Adrenal gland (tissue), 9 donors: ENCODE measurements at regions not wholly inside any gene's neighbourhood (a gene's known extent, or its start where the extent isn't known, plus 50 kb on each side); places are given as distances from the start of the nearest gene placed in this dataset.

Experiments
- DNase-seq, 7 donors: peaks; one replicate each; pipeline ENCODE4 v3.0.0-alpha.2; 2019 to 2020
- H3K27ac ChIP-seq, 5 donors: fragments of 200-600 bp; sonication (generic) in 4 of 5; 1 replicate in 3 of 5; 2 replicates in 2 of 5; pipeline versions ENCODE4 v1.5.1 to v1.8.0; 2016 to 2020; ENCODE audit warnings: mild to moderate bottlenecking in 1 of 5
- H3K27me3 ChIP-seq: fragments of 200-600 bp; 2 replicates; pipeline ENCODE4 v1.8.0; 2021
- H3K36me3 ChIP-seq, 2 donors: fragments of 200-600 bp; replicated peaks in 1 of 2; 1 replicate in 1 of 2; 2 replicates in 1 of 2; pipeline versions ENCODE4 v1.5.1 to v1.8.0; 2018 to 2022
- H3K4me1 ChIP-seq, 2 donors: fragments of 200-600 bp; replicated peaks in 1 of 2; 1 replicate in 1 of 2; 2 replicates in 1 of 2; pipeline versions ENCODE4 v1.5.1 to v1.8.0; 2018 to 2021
- H3K4me3 ChIP-seq, 4 donors: fragments of 200-600 bp; sonication (generic) in 3 of 4; one replicate each; pipeline ENCODE4 v1.5.1; 2016 to 2018
- H3K9me3 ChIP-seq, 3 donors: fragments of 200-600 bp; sonication (generic) in 1 of 3; replicated peaks in 1 of 3; 1 replicate in 2 of 3; 2 replicates in 1 of 3; pipeline versions ENCODE4 v1.5.1 to v1.8.0; 2016 to 2021
- POLR2A ChIP-seq, 2 donors: fragments of 450-650 bp; IDR thresholded peaks; one replicate each; pipeline ENCODE4 v1.6.1; 2017; ENCODE audit warnings: antibody characterized with exemption in 2 of 2, mild to moderate bottlenecking in 2 of 2, moderate library complexity in 1 of 2
- WGBS, 4 donors: extraction: QIAGEN DNeasy Blood & Tissue Kit in 2 of 4; methylation state at CpG; one replicate each; pipeline versions ENCODE4 v1.1.5 to v1.1.7; 2013 to 2017; 5-methylcytosine and 5-hydroxymethylcytosine counted together
- intact Hi-C, 2 donors: fragments of 100-400 bp; cut with DNase I; formaldehyde crosslinking; loops; one replicate each; pipeline versions ENCODE4 v1.14.1 to v1.15.0; 2022 to 2023
- TF ChIP-seq, protein P1 (sequence below), 6 experiments: fragments of 450-650 bp in 4 of 6; fragments of 200-600 bp in 2 of 6; sonication (generic) in 1 of 6; IDR thresholded peaks; 1 replicate in 5 of 6; 2 replicates in 1 of 6; pipeline versions ENCODE4 v1.5.1 to v1.8.0; 2016 to 2021; ENCODE audit warnings: antibody characterized with exemption in 6 of 6, mild to moderate bottlenecking in 2 of 6, moderate library complexity in 1 of 6
- donor health status: healthy with polysubstance abuse.
- donor health status: Bipolar disorder and iron deficiency.
- donor health status: DM: yes; HTN: yes; CAD: no.
- donor health status: DM: no; HTN: no; CAD: no.
- donor health status: DM: no; HTN: no; CAD: no.

DNA sequence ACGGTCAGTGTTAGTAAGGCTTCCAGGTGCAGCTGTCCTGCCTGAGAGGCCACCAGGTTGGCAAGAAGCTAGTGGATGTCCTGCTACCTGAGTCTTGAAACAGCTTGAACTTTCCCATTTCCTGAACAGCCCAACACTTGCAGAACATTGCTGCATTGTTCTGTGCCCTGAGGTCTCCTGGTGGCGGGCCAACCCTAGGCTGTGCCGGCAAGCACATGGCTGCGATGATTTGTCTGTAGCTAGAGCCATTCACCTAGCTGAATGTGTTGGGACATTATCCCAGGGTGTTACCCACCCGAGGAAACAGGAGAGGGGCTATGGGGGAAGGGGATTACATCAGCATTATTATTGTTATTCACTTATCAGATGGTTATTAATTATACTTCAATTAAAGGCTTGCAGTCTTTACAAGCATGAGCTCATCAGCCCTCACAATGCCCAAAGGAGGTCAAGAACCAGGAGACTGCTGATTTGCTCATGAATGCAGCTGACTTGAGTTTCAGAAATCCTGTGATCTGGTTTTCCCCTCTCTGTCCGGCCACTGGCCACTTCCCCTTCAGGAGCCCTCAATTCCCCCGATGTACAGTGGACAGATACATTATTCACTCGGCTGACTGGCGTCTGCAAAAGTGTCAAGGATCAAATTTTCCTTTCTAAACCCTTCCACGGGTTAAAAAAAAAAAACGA is 187.6 kb upstream of the TSC22D1 start:
- Histone ChIP-seq H3K36me3 (no peaks in the 10 kb centered on the region), H3K4me3 (no peak overlapping the region), H3K27me3 (no peaks in the 10 kb centered on the region), H3K27ac (peak overlapping the region in 1 of 5 donors; percentile 26), H3K4me1 (peaks cover 0 to 16% of the 10 kb centered on the region in 2 donors), H3K9me3 (no peaks in the 10 kb centered on the region)
- intact Hi-C loops = no loop called here
- peak in 4 of 7 donors; percentile 23 to 29 (median 27) for DNase-seq
- 48 to 59% (median 55%) methylated on average over 8 to 11 of the region's 11 CpGs for WGBS, 4 donors
- TF ChIP-seq, protein P1, sequence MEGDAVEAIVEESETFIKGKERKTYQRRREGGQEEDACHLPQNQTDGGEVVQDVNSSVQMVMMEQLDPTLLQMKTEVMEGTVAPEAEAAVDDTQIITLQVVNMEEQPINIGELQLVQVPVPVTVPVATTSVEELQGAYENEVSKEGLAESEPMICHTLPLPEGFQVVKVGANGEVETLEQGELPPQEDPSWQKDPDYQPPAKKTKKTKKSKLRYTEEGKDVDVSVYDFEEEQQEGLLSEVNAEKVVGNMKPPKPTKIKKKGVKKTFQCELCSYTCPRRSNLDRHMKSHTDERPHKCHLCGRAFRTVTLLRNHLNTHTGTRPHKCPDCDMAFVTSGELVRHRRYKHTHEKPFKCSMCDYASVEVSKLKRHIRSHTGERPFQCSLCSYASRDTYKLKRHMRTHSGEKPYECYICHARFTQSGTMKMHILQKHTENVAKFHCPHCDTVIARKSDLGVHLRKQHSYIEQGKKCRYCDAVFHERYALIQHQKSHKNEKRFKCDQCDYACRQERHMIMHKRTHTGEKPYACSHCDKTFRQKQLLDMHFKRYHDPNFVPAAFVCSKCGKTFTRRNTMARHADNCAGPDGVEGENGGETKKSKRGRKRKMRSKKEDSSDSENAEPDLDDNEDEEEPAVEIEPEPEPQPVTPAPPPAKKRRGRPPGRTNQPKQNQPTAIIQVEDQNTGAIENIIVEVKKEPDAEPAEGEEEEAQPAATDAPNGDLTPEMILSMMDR (IDR thresholded peaks at IDR 0.05) = no peak
- TF ChIP-seq POLR2A (IDR thresholded peaks at IDR 0.05) = no peak

DNA sequence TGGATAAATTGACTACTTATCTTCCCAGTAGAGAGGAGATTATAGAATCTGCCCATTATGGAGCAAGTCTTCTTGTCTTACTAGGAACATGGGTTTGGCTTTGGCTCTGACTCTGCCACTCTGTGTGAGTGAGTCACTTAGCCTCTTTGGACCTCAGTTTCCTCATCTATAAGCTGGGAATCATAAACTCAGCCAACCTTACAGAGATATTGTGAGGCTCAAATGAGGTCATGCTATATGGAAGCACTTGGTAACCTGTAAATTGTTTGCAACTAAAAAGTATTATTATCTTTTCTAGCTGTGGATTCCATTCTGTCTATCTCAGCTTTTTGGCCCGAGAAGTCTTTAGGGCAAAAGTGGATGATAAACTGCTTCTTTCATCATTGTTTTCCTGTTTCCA is 186.8 kb upstream of the TSC22D1 start:
- no peak for DNase-seq
- Histone ChIP-seq H3K4me1 (peaks cover 0 to 16% of the 10 kb centered on the region in 2 donors), H3K9me3 (no peaks in the 10 kb centered on the region), H3K27me3 (no peaks in the 10 kb centered on the region), H3K4me3 (no peak overlapping the region), H3K27ac (no peak overlapping the region), H3K36me3 (no peaks in the 10 kb centered on the region)
- TF ChIP-seq POLR2A (IDR thresholded peaks at IDR 0.05) = no peak
- TF ChIP-seq, protein P1 (IDR thresholded peaks at IDR 0.05) = no peak
- intact Hi-C loops = no loop called here
- WGBS, 4 donors = 79 to 89% (median 87%) methylated on average over 1 of the region's 1 CpG

DNA sequence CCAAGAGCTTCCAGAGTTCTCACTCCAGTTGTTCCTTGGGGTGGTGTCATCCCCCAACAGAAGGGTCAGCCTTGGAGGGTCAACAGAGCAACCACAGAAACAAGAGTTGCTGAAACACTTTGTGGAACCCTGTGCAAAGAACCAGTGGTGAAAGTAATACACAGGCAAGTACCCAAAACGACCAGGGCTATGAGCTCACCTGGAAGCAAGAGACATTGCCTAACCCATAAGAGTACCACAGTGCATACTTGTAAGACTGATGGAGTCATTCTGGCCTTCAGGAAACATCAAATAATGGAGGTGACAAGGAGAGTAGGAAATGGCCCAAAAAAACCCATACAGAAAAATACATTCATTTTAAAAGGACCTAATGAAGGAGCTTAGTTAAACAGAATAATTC is 184.3 kb upstream of the TSC22D1 start:
- TF ChIP-seq, protein P1 (IDR thresholded peaks at IDR 0.05) = no peak
- no peak for TF ChIP-seq POLR2A (IDR thresholded peaks at IDR 0.05)
- no peak overlapping the region for H3K27ac ChIP-seq
- H3K4me3 ChIP-seq = no peak overlapping the region
- DNase-seq = no peak
- 81 to 92% (median 90%) methylated on average over 1 of the region's 1 CpG for WGBS, 4 donors
- peaks cover 11 to 27% of the 10 kb centered on the region in 2 donors for H3K4me1 ChIP-seq
- H3K9me3 ChIP-seq = no peaks in the 10 kb centered on the region
- H3K27me3 ChIP-seq = no peaks in the 10 kb centered on the region
- H3K36me3 ChIP-seq = no peaks in the 10 kb centered on the region
- intact Hi-C loops = no loop called here

DNA sequence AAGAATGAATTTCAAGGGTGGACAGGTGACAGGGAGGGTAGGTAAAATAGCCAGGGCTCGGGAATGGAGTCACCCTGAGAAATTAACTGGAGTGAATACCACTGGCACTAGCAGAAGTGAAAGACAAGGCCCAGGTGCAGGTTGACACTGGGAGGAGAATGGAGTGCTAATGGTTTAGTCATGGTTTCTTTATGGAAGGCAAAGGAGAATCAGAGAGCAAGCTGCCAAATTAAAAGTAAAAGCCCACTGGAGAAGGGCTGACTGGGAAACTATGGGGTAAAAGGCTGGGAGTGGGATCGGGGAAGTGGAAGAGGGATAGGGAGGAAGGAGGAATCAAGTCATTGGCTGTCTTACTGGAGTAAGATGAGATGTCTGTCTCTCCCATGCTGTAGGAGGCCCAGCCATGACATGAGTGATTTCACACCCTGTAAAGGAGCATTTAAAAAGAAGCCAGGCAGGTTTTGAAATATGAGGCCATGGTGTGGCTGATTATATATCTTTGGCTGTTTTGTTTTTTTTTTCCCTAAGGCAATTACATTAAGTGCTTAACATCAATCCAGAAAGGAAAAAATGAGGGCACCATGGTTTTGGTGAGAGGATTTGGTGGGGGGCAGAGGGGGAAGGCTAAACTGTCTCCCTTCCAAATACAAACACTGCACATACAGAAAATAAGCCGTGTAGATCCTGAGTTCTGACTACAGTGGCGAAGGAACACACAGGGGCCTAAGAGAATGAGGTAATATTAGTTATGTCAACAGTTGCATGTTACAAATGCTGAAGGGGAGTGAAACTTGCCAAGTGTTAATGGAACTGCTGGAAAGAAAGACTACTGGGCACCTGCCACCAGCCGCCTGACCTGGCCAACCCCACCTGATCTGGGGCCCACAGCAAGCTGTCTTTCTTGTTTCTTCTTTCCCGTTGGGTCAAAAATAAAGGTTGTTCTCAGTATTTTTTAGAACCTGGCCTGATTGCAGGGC is 183.5 kb upstream of the TSC22D1 start:
- no peaks in the 10 kb centered on the region for H3K36me3 ChIP-seq
- H3K4me1 ChIP-seq = peaks cover 11 to 27% of the 10 kb centered on the region in 2 donors
- H3K9me3 ChIP-seq = no peaks in the 10 kb centered on the region
- H3K4me3 ChIP-seq = no peak overlapping the region
- TF ChIP-seq, protein P1 (IDR thresholded peaks at IDR 0.05) = no peak
- no peak for TF ChIP-seq POLR2A (IDR thresholded peaks at IDR 0.05)
- 80 to 92% (median 88%) methylated on average over 6 of the region's 6 CpGs for WGBS, 4 donors
- no peak overlapping the region for H3K27ac ChIP-seq
- no peak for DNase-seq
- no peaks in the 10 kb centered on the region for H3K27me3 ChIP-seq
- intact Hi-C loops = no loop called here
